ENCODE measurements at regions not wholly inside any gene's neighbourhood (a gene's known extent, or its start where the extent isn't known, plus 50 kb on each side); places are given as distances from the start of the nearest gene placed in this dataset.

DNA sequence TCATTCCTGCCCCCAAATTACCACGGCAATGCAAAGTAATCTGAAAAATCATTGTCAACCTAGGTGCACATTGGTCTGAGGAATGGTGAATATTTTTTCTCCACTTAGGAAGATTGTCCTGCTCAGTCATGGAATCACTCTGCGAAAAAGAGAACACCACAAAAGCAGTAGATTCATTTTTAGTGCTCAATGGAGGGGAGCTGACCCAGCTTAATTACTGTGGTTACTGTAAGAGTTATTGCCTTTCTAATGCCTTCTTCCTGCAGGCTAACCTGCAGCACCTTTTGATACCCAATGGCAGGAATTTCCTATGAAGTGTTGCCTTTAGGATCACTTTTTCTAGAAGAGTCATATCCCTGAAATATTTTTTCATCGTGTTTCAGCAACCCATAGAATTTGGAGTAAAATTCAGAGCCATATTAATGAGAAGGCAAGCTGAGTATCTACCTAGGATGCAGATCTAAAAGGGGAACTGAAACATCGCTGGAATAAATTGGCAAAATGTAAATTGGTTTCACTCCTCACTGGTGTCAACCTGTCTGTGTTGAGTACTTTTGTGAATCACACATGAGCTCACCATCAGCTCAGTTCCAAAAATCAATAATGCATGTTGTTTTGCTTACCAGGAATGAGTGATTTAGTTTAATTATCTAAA lies 464.5 kb downstream of the CSNK1G3 start:
- TF ChIP-seq EZH2 (IDR thresholded peaks at IDR 0.05; ENCODE audit: insufficient read depth, poor library complexity, severe bottlenecking) (no peak), EZH2phosphoT487 (IDR thresholded peaks at IDR 0.05; ENCODE audit: insufficient read depth, low read depth) (no peak)
